HEK293 (cell line): ENCODE measurements at regions not wholly inside any gene's neighbourhood (a gene's known extent, or its start where the extent isn't known, plus 50 kb on each side); places are given as distances from the start of the nearest gene placed in this dataset.

Source experiments
- CTCF ChIA-PET: fragments of 350-600 bp; formaldehyde crosslinking; extraction: SDS; loops from one replicate; lab custom pipeline; 2021; ENCODE audit warnings: antibody characterized with exemption; lab: Yijun Ruan, JAX
- POLR2A ChIA-PET: fragments of 300-600 bp; formaldehyde crosslinking; extraction: SDS; loops from one replicate; lab custom pipeline; 2020; ENCODE audit warnings: antibody characterized with exemption, inconsistent platforms; lab: Yijun Ruan, JAX
- H3K27ac ChIP-seq: fragments of 200-500 bp; sonication (Bioruptor generic); 2 replicates; pipeline ENCODE4 v1.5.1; 2014; ENCODE audit warnings: low read depth, low read length, control low read depth, inconsistent platforms; ENCODE audit errors: extremely low read depth
- H3K36me3 ChIP-seq, 2 experiments: fragments of 200-500 bp in 1 of 2; sonication (Bioruptor generic) in 1 of 2; 1 replicate in 1 of 2; 2 replicates in 1 of 2; pipeline ENCODE4 v1.5.1; 2014 to 2017; ENCODE audit warnings: inconsistent platforms in 2 of 2, low read length in 2 of 2; ENCODE audit not compliant: control insufficient read depth in 2 of 2, insufficient read depth in 1 of 2
- H3K4me1 ChIP-seq: fragments of 200-500 bp; sonication (Bioruptor generic); 2 replicates; pipeline ENCODE4 v1.5.1; 2014; ENCODE audit warnings: mild to moderate bottlenecking, low read length, inconsistent platforms; ENCODE audit not compliant: control insufficient read depth, insufficient read depth
- H3K4me3 ChIP-seq: 2 replicates; pipeline ENCODE4 v1.5.1; 2011; ENCODE audit warnings: low read depth, mild to moderate bottlenecking, control low read depth, low read length, moderate library complexity
- H3K9me3 ChIP-seq: fragments of 200-500 bp; sonication (Bioruptor generic); 2 replicates; pipeline ENCODE4 v1.5.1; 2014; ENCODE audit warnings: low read depth, low read length, inconsistent platforms; ENCODE audit not compliant: control insufficient read depth, insufficient read depth
- BCL11B ChIP-seq: fragments of 450-650 bp; formaldehyde crosslinking; IDR thresholded peaks from 2 replicates; pipeline ENCODE4 v1.5.1; 2016; ENCODE audit warnings: low read depth, missing biosample characterization, missing genetic modification characterization
- GLI2 ChIP-seq: fragments of 450-650 bp; formaldehyde crosslinking; IDR thresholded peaks from 2 replicates; pipeline ENCODE4; 2017; ENCODE audit warnings: missing biosample characterization, missing genetic modification characterization, low read depth, borderline replicate concordance
- KLF1 ChIP-seq: fragments of 450-650 bp; formaldehyde crosslinking; IDR thresholded peaks from 2 replicates; pipeline ENCODE4 v1.5.1; 2016; ENCODE audit warnings: missing biosample characterization, missing genetic modification characterization
- KLF9 ChIP-seq: fragments of 450-650 bp; formaldehyde crosslinking; IDR thresholded peaks from 2 replicates; pipeline ENCODE4 v1.5.1; 2016; ENCODE audit warnings: missing biosample characterization, missing genetic modification characterization, low read depth
- SP2 ChIP-seq: fragments of 450-650 bp; formaldehyde crosslinking; IDR thresholded peaks from 2 replicates; pipeline ENCODE4 v1.5.1; 2016; ENCODE audit warnings: missing biosample characterization, missing genetic modification characterization
- SP3 ChIP-seq: fragments of 450-650 bp; formaldehyde crosslinking; IDR thresholded peaks from 2 replicates; pipeline ENCODE4 v1.5.1; 2016; ENCODE audit warnings: missing biosample characterization, missing genetic modification characterization
- ZBTB17 ChIP-seq: fragments of 450-650 bp; formaldehyde crosslinking; IDR thresholded peaks from 2 replicates; pipeline ENCODE4 v1.5.1; 2016; ENCODE audit warnings: missing biosample characterization, missing genetic modification characterization
- ZNF132 ChIP-seq: fragments of 450-650 bp; formaldehyde crosslinking; IDR thresholded peaks from 2 replicates; pipeline ENCODE4 v1.5.1; 2017; ENCODE audit warnings: missing biosample characterization, missing genetic modification characterization, borderline replicate concordance
- ZNF16 ChIP-seq: fragments of 450-650 bp; formaldehyde crosslinking; IDR thresholded peaks from 2 replicates; pipeline ENCODE4 v1.5.1; 2016; ENCODE audit warnings: low read depth, missing biosample characterization, missing genetic modification characterization
- ZNF169 ChIP-seq: fragments of 450-650 bp; formaldehyde crosslinking; IDR thresholded peaks from 2 replicates; pipeline ENCODE4 v1.5.1; 2016; ENCODE audit warnings: missing biosample characterization, missing genetic modification characterization
- ZNF341 ChIP-seq: fragments of 450-650 bp; formaldehyde crosslinking; IDR thresholded peaks from 2 replicates; pipeline ENCODE4; 2016; ENCODE audit warnings: low read depth, missing biosample characterization, missing genetic modification characterization
- ZNF426 ChIP-seq: fragments of 450-650 bp; formaldehyde crosslinking; IDR thresholded peaks from 2 replicates; pipeline ENCODE4 v1.5.1; 2017; ENCODE audit warnings: missing biosample characterization, missing genetic modification characterization, mild to moderate bottlenecking, inconsistent platforms, moderate library complexity
- ZNF624 ChIP-seq: fragments of 450-650 bp; formaldehyde crosslinking; IDR thresholded peaks from 2 replicates; pipeline ENCODE4 v1.5.1; 2017; ENCODE audit warnings: missing biosample characterization, missing genetic modification characterization
- ZNF791 ChIP-seq: fragments of 450-650 bp; formaldehyde crosslinking; IDR thresholded peaks from 2 replicates; pipeline ENCODE4 v1.5.1; 2016; ENCODE audit warnings: missing biosample characterization, missing genetic modification characterization
- ZNF830 ChIP-seq: fragments of 450-650 bp; IDR thresholded peaks from 2 replicates; pipeline ENCODE4 v1.5.0; 2018; ENCODE audit warnings: missing biosample characterization, missing genetic modification characterization, low read depth, mild to moderate bottlenecking, moderate library complexity
- ZNF837 ChIP-seq: fragments of 450-650 bp; formaldehyde crosslinking; IDR thresholded peaks from 2 replicates; pipeline ENCODE4 v1.5.1; 2016; ENCODE audit warnings: missing biosample characterization, missing genetic modification characterization
- TF ChIP-seq, protein P1 (sequence below): fragments of 450-650 bp; formaldehyde crosslinking; IDR thresholded peaks from 2 replicates; pipeline ENCODE4 v1.5.1; 2016; ENCODE audit warnings: missing biosample characterization, missing genetic modification characterization
- TF ChIP-seq, protein P2 (sequence below): fragments of 450-650 bp; formaldehyde crosslinking; IDR thresholded peaks from 2 replicates; pipeline ENCODE4 v1.5.1; 2016; ENCODE audit warnings: missing biosample characterization, missing genetic modification characterization
- TF ChIP-seq, protein P3 (sequence below): fragments of 450-650 bp; formaldehyde crosslinking; IDR thresholded peaks from 2 replicates; pipeline ENCODE4 v1.5.1; 2016; ENCODE audit warnings: missing biosample characterization, missing genetic modification characterization
- TF ChIP-seq, protein P4 (sequence below): fragments of 450-650 bp; formaldehyde crosslinking; optimal IDR thresholded peaks from 2 replicates; pipeline ENCODE3; 2016; ENCODE audit warnings: missing biosample characterization, mild to moderate bottlenecking, missing genetic modification characterization
- TF ChIP-seq, protein P5 (sequence below): fragments of 450-650 bp; formaldehyde crosslinking; IDR thresholded peaks from 2 replicates; pipeline ENCODE4 v1.5.1; 2017; ENCODE audit warnings: missing biosample characterization, missing genetic modification characterization

DNA sequence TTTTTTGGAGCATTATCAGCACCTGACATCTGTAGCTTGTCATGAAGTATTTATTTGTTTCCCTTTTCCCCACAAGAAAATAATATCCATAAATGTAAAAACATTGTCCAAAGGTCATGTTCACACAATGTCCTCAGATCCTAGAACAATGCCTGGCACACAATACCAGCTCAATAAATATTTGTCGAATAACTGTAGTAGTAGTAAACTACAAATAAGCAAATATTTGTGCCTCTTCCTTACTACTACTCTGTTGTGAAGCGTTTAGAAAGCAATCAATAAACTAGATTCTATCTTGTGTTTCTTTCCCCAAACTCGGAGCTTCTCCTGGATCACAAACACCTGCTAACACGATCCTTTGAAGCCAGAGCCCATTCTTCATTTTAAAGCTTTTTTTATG, 459.6 kb upstream of the NECTIN3 start:
- no peak for TF ChIP-seq ZNF169 (tag by site-specific recombination)
- no peak for TF ChIP-seq ZNF830 (tag by site-specific recombination)
- TF ChIP-seq ZNF791 (tag by site-specific recombination) = no peak
- no peak for TF ChIP-seq ZNF132 (tag by site-specific recombination)
- TF ChIP-seq KLF1 = no peak
- Histone ChIP-seq H3K27ac (no peak overlapping the region), H3K4me3 (no peak overlapping the region), H3K36me3 (no peaks in the 10 kb centered on the region), H3K9me3 (no peaks in the 10 kb centered on the region), H3K4me1 (no peaks in the 10 kb centered on the region)
- ChIA-PET POLR2A (no interaction called here), CTCF (no interaction called here)

DNA sequence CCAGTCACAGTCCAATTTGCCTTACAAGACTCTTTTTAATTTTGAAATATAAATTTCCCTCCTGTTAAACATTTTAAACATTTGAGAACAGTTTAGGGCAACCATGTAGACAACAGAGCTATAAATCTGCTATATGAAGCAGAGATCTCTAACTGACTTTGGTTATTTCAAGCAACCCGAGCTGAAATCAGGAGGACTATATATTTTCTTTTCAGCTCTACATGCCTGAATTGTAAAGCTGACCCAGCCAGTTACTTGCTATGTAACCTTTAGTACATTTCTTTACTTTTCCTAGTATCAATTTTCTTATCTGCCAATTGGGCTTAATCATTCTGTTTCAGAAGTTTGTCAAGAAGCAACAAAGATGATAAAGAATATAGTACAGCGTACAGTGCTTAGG, 457.4 kb upstream of the NECTIN3 start:
- ChIA-PET POLR2A (no interaction called here), CTCF (no interaction called here)
- Histone ChIP-seq H3K4me1 (no peaks in the 10 kb centered on the region), H3K27ac (no peak overlapping the region), H3K9me3 (no peaks in the 10 kb centered on the region), H3K36me3 (no peaks in the 10 kb centered on the region), H3K4me3 (no peak overlapping the region)
- TF ChIP-seq ZNF16 (tag by site-specific recombination) (no peak), SP3 (no peak), ZBTB17 (tag by site-specific recombination) (no peak), ZNF426 (tag by site-specific recombination) (no peak), GLI2 (tag by site-specific recombination) (no peak), KLF9 (tag by site-specific recombination) (no peak), ZNF837 (no peak), ZNF830 (tag by site-specific recombination) (no peak), ZNF132 (tag by site-specific recombination) (no peak), BCL11B (tag by site-specific recombination) (no peak), ZNF624 (tag by site-specific recombination) (no peak), ZNF341 (tag by site-specific recombination) (no peak), SP2 (tag by site-specific recombination) (no peak)
- TF ChIP-seq, protein P1, sequence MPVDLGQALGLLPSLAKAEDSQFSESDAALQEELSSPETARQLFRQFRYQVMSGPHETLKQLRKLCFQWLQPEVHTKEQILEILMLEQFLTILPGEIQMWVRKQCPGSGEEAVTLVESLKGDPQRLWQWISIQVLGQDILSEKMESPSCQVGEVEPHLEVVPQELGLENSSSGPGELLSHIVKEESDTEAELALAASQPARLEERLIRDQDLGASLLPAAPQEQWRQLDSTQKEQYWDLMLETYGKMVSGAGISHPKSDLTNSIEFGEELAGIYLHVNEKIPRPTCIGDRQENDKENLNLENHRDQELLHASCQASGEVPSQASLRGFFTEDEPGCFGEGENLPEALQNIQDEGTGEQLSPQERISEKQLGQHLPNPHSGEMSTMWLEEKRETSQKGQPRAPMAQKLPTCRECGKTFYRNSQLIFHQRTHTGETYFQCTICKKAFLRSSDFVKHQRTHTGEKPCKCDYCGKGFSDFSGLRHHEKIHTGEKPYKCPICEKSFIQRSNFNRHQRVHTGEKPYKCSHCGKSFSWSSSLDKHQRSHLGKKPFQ (tag by site-specific recombination) = no peak
- TF ChIP-seq, protein P2, sequence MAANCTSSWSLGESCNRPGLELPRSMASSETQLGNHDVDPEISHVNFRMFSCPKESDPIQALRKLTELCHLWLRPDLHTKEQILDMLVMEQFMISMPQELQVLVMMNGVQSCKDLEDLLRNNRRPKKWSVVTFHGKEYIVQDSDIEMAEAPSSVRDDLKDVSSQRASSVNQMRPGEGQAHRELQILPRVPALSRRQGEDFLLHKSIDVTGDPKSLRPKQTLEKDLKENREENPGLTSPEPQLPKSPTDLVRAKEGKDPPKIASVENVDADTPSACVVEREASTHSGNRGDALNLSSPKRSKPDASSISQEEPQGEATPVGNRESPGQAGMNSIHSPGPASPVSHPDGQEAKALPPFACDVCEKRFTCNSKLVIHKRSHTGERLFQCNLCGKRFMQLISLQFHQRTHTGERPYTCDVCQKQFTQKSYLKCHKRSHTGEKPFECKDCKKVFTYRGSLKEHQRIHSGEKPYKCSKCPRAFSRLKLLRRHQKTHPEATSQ = no peak
- TF ChIP-seq, protein P3, sequence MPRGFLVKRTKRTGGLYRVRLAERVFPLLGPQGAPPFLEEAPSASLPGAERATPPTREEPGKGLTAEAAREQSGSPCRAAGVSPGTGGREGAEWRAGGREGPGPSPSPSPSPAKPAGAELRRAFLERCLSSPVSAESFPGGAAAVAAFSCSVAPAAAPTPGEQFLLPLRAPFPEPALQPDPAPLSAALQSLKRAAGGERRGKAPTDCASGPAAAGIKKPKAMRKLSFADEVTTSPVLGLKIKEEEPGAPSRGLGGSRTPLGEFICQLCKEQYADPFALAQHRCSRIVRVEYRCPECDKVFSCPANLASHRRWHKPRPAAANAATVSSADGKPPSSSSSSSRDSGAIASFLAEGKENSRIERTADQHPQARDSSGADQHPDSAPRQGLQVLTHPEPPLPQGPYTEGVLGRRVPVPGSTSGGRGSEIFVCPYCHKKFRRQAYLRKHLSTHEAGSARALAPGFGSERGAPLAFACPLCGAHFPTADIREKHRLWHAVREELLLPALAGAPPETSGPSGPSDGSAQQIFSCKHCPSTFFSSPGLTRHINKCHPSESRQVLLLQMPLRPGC (tag by site-specific recombination) = no peak
- TF ChIP-seq, protein P4, sequence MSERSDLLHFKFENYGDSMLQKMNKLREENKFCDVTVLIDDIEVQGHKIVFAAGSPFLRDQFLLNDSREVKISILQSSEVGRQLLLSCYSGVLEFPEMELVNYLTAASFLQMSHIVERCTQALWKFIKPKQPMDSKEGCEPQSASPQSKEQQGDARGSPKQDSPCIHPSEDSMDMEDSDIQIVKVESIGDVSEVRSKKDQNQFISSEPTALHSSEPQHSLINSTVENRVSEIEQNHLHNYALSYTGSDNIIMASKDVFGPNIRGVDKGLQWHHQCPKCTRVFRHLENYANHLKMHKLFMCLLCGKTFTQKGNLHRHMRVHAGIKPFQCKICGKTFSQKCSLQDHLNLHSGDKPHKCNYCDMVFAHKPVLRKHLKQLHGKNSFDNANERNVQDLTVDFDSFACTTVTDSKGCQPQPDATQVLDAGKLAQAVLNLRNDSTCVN (tag by site-specific recombination) = no peak
- TF ChIP-seq, protein P5, sequence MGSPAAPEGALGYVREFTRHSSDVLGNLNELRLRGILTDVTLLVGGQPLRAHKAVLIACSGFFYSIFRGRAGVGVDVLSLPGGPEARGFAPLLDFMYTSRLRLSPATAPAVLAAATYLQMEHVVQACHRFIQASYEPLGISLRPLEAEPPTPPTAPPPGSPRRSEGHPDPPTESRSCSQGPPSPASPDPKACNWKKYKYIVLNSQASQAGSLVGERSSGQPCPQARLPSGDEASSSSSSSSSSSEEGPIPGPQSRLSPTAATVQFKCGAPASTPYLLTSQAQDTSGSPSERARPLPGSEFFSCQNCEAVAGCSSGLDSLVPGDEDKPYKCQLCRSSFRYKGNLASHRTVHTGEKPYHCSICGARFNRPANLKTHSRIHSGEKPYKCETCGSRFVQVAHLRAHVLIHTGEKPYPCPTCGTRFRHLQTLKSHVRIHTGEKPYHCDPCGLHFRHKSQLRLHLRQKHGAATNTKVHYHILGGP (tag by site-specific recombination) = no peak
